Activated CD8-positive, alpha-beta memory T cell treated with anti-CD3 and anti-CD28 coated beads, Interleukin-2, amount 10 ng/mL, durations not matched to agents 7 days and 5 days (primary cell): ENCODE measurements at regions not wholly inside any gene's neighbourhood (a gene's known extent, or its start where the extent isn't known, plus 50 kb on each side); places are given as distances from the start of the nearest gene placed in this dataset.
A peak's percentile ranks its signal among the peaks of the same experiment; 100 is the strongest.

Experiments
- ATAC-seq: fragments of 150-1000 bp; cut with Tn5 transposase; one replicate; pipeline ENCODE4 v1.10.0; 2021; ENCODE audit warnings: moderate library complexity
- CTCF ChIA-PET: fragments of 350-600 bp; sonication (Branson Sonifier 250); formaldehyde crosslinking; loops from one replicate; lab custom pipeline; 2021; ENCODE audit warnings: antibody characterized with exemption; lab: Charles Lee
- DNase-seq: peaks from one replicate; pipeline ENCODE4 v3.0.0-alpha.2; 2020
- H3K27ac Mint-ChIP-seq: one replicate; pipeline ENCODE4 v1.8.0; 2021; ENCODE audit warnings: mild to moderate bottlenecking, mixed read lengths
- H3K27me3 Mint-ChIP-seq: one replicate; pipeline ENCODE4 v1.8.0; 2021; ENCODE audit warnings: mixed read lengths
- H3K36me3 Mint-ChIP-seq: one replicate; pipeline ENCODE4 v1.8.0; 2021; ENCODE audit warnings: mild to moderate bottlenecking, mixed read lengths
- H3K4me1 Mint-ChIP-seq: one replicate; pipeline ENCODE4 v1.8.0; 2021; ENCODE audit warnings: mixed read lengths
- H3K4me3 Mint-ChIP-seq: one replicate; pipeline ENCODE4 v1.8.0; 2021; ENCODE audit warnings: mild to moderate bottlenecking, moderate library complexity, mixed read lengths
- H3K9me3 Mint-ChIP-seq: one replicate; pipeline ENCODE4 v1.8.0; 2022; ENCODE audit warnings: low read depth, mixed read lengths

DNA sequence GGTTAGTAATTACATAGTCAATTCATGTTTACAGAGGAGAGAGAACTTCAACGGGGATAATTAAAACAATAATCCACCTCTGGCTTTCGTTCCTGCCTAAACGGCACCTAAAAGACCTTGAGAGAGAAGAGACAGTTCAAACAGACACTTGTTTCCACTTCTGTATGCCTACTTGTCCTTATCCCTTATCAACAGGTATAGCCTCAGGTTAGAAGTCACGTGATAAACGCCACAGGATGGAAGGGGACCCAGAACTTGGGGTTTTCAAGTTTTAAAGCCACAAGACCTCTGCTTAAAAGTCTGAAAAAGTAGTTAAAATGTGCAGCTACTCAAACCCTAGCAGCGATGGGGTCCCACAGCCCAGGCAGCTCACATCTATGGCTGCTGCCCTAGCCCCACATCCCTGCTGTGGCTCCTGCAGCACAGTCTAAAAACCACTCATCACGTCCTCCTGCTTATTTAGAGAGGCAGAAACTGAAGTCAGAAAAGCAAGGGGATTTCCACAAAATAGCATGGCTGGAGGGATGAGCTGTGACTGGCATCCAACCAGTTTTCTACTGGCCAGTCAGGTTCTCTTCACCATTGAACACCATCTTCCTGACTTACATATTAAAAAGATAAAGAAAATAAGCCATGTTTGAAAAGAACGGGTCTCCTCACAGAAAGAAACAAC lies 51.2 kb upstream of the SEC16B start:
- Mint-ChIP-seq H3K4me1 (no peaks in the 10 kb centered on the region), H3K27ac (no peak overlapping the region), H3K27me3 (no peaks in the 10 kb centered on the region), H3K36me3 (no peaks in the 10 kb centered on the region), H3K4me3 (no peak overlapping the region), H3K9me3 (no peaks in the 10 kb centered on the region)
- DNase-seq (no peak), ATAC-seq (no peak)
- CTCF ChIA-PET = no interaction called here

DNA sequence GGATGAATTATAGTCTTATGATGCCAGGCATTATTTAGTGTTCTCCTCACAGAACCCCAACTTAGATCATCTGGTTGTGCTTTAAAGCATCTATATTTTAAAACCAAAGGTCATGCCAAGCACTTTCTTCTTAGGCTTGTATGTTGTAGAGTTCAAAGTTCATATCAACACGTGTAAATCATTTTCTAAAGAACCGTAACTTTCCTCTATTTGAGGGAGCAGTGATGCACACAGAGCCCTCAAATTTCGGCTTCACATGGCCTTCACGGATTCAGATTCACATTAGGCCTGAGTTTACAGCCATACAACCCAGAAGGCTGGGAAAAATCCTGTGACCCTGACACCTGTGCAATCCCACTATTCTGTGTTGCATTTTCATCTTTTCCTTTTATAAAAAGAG lies 52.1 kb upstream of the SEC16B start:
- DNase-seq = no peak
- CTCF ChIA-PET = no interaction called here
- Mint-ChIP-seq H3K4me3 (no peak overlapping the region), H3K27me3 (no peaks in the 10 kb centered on the region), H3K4me1 (no peaks in the 10 kb centered on the region), H3K27ac (no peak overlapping the region), H3K36me3 (no peaks in the 10 kb centered on the region), H3K9me3 (no peaks in the 10 kb centered on the region)
- no peak for ATAC-seq

GRCh38 chr1:178023181-178023618 lies 53.3 kb upstream of the SEC16B start:
- no peaks in the 10 kb centered on the region for H3K27me3 Mint-ChIP-seq
- DNase-seq (no peak), ATAC-seq (no peak)
- H3K4me1 Mint-ChIP-seq = no peaks in the 10 kb centered on the region
- CTCF ChIA-PET = no interaction called here
- H3K36me3 Mint-ChIP-seq = no peaks in the 10 kb centered on the region
- H3K9me3 Mint-ChIP-seq = no peaks in the 10 kb centered on the region
- no peak overlapping the region for H3K4me3 Mint-ChIP-seq
- H3K27ac Mint-ChIP-seq = no peak overlapping the region

GRCh38 chr1:178024504-178024903 lies 54.6 kb upstream of the SEC16B start:
- CTCF ChIA-PET = no interaction called here
- no peak overlapping the region for H3K4me3 Mint-ChIP-seq
- H3K36me3 Mint-ChIP-seq = no peaks in the 10 kb centered on the region
- no peak overlapping the region for H3K27ac Mint-ChIP-seq
- DNase-seq (no peak), ATAC-seq (no peak)
- no peaks in the 10 kb centered on the region for H3K27me3 Mint-ChIP-seq
- H3K9me3 Mint-ChIP-seq = peaks cover 2% of the 10 kb centered on the region
- no peaks in the 10 kb centered on the region for H3K4me1 Mint-ChIP-seq

GRCh38 chr1:178025613-178026356 lies 55.9 kb upstream of the SEC16B start:
- Mint-ChIP-seq H3K36me3 (no peaks in the 10 kb centered on the region), H3K9me3 (peaks cover 2% of the 10 kb centered on the region), H3K27me3 (no peaks in the 10 kb centered on the region), H3K4me3 (no peak overlapping the region), H3K4me1 (no peaks in the 10 kb centered on the region), H3K27ac (no peak overlapping the region)
- CTCF ChIA-PET = no interaction called here
- DNase-seq (no peak), ATAC-seq (no peak)

GRCh38 chr1:178028841-178029481 lies 59.1 kb upstream of the SEC16B start:
- H3K27me3 Mint-ChIP-seq = no peaks in the 10 kb centered on the region
- no peak for ATAC-seq
- no peaks in the 10 kb centered on the region for H3K4me1 Mint-ChIP-seq
- no peak overlapping the region for H3K4me3 Mint-ChIP-seq
- peaks cover 2% of the 10 kb centered on the region for H3K9me3 Mint-ChIP-seq
- DNase-seq = no peak
- H3K36me3 Mint-ChIP-seq = no peaks in the 10 kb centered on the region
- H3K27ac Mint-ChIP-seq = no peak overlapping the region
- CTCF ChIA-PET = no interaction called here

GRCh38 chr1:178030467-178030866 lies 60.6 kb upstream of the SEC16B start:
- H3K9me3 Mint-ChIP-seq = peaks cover 2% of the 10 kb centered on the region

DNA sequence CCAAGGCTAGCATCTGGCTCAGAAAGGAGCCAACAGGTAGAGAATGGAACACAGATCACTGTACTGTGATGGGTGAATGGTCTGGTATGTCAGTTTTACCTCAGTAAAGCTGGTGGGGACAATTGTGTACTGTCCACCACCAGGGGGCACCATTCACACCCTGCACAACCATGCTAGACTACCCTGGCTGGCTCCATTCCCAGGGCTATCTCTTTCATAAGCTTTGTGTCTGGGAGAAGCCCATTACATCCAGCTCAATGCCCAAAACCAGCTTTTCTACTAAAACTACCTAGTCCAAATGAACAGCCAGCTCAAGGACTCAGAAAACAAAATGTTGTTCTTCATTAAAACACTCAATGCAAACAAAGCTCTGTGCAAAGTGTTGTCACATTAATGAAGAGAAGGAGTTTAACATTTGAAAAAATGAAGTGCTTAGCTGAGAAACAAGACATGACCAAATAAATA lies 62.0 kb upstream of the RASAL2 start:
- H3K4me1 Mint-ChIP-seq = no peaks in the 10 kb centered on the region
- peaks cover 5% of the 10 kb centered on the region for H3K9me3 Mint-ChIP-seq
- ATAC-seq = no peak
- no peak overlapping the region for H3K27ac Mint-ChIP-seq
- DNase-seq = peak; percentile 41
- CTCF ChIA-PET = no interaction called here
- H3K4me3 Mint-ChIP-seq = no peak overlapping the region
- peaks cover 2% of the 10 kb centered on the region for H3K27me3 Mint-ChIP-seq
- no peaks in the 10 kb centered on the region for H3K36me3 Mint-ChIP-seq

More at GRCh38 chr1:178030467-178030866, 60.6 kb upstream of the SEC16B start:
- CTCF ChIA-PET = no interaction called here
- Mint-ChIP-seq H3K4me3 (no peak overlapping the region), H3K27me3 (no peaks in the 10 kb centered on the region), H3K36me3 (no peaks in the 10 kb centered on the region), H3K4me1 (no peaks in the 10 kb centered on the region), H3K27ac (no peak overlapping the region)
- DNase-seq = no peak
- ATAC-seq = no peak

GRCh38 chr1:178033019-178033418 lies 60.9 kb upstream of the RASAL2 start:
- Mint-ChIP-seq H3K4me1 (no peaks in the 10 kb centered on the region), H3K9me3 (peaks cover 8% of the 10 kb centered on the region), H3K27me3 (peaks cover 4% of the 10 kb centered on the region), H3K27ac (no peak overlapping the region), H3K4me3 (no peak overlapping the region), H3K36me3 (no peaks in the 10 kb centered on the region)
- CTCF ChIA-PET = no interaction called here
- no peak for DNase-seq
- no peak for ATAC-seq

- Mint-ChIP-seq H3K36me3 (no peaks in the 10 kb centered on the region), H3K27ac (no peak overlapping the region), H3K27me3 (peaks cover 4% of the 10 kb centered on the region), H3K9me3 (peaks cover 6% of the 10 kb centered on the region), H3K4me1 (no peaks in the 10 kb centered on the region), H3K4me3 (no peak overlapping the region)
- DNase-seq = no peak
- CTCF ChIA-PET = no interaction called here
- no peak for ATAC-seq
Observed at GRCh38 chr1:178034676-178035075, 59.2 kb upstream of the RASAL2 start.

DNA sequence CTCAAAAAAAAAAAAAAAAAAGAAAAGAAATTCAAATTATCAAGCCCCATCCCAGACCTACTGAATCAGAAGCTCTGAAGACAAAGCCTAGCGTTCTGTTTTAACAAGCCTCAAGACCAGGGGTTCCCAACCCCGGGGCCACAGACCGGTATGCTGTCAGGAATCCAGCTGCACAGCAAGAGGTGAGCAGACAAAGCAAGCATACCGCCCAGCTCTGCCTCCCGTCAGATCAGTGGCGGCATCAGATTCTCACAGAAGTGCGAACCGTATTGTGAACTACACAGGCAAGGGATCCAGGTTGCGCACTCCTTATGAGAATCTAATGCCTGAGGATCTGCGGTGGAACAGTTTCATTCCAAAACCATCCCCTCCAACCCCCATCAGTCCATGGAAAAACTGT lies 57.8 kb upstream of the RASAL2 start:
- CTCF ChIA-PET = no interaction called here
- H3K36me3 Mint-ChIP-seq = no peaks in the 10 kb centered on the region
- no peaks in the 10 kb centered on the region for H3K4me1 Mint-ChIP-seq
- no peak overlapping the region for H3K27ac Mint-ChIP-seq
- no peak overlapping the region for H3K4me3 Mint-ChIP-seq
- peaks cover 6% of the 10 kb centered on the region for H3K9me3 Mint-ChIP-seq
- H3K27me3 Mint-ChIP-seq = peaks cover 4% of the 10 kb centered on the region
- no peak for DNase-seq
- no peak for ATAC-seq

DNA sequence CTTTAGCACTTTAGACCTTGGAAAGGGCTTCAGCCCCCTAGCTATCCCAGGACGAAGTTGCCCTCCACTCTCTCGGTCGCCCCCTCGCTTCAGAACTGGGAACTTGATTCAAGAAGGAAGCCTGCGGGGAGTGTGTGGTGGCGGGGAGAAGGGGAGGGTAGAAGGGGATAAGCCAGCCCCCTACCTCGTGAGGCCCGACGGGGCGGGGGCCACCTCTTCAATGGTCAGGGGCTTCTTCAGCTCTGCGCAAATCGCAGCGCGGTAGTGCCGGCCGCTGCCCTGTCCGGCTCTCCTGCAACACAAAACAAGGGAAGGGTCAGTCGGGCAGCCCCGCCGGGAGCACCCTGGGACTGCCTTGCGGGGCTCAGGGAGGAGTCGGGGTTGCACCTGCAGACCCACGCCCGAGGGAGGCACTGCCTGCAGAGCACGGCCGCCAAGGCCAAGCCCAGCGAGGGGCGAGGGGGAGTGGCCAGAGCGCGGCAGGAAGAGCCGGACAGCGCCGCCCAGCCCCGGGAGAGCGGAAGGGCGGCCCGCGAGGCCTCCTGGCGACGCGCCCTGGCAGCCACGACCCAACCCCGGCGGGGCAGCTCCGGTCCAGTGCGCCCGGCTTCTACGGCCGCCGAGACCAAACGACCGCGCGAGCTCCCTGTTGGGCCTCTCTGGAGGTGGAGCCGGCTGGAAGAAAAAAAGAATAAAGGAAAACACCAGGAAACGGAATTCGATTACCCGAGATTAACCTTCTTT lies 56.2 kb upstream of the RASAL2 start:
- Mint-ChIP-seq H3K9me3 (peaks cover 10% of the 10 kb centered on the region), H3K4me1 (no peaks in the 10 kb centered on the region), H3K27ac (no peak overlapping the region), H3K36me3 (no peaks in the 10 kb centered on the region), H3K27me3 (peaks cover 4% of the 10 kb centered on the region), H3K4me3 (no peak overlapping the region)
- no peak for DNase-seq
- ATAC-seq = no peak
- CTCF ChIA-PET = no interaction called here

DNA sequence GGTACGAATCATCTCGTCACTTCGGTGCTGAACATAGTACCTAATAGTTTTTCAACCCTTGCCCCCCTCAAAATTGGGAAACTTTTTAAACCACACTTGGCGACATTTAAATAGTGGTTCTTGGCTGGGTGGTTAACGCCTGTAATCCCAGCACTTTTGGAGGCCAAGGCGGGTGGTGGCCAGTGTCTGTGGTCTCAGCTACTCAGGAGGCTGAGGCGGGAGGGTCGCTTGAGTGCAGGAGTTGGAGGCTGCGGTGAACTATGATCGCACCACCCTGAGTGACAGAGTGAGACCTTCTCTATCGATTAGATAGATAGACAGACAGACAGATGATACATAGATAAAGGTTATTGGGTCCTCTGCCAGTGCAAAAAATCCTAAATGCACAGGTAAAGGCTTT lies 55.5 kb upstream of the RASAL2 start:
- DNase-seq (no peak), ATAC-seq (no peak)
- CTCF ChIA-PET = no interaction called here
- Mint-ChIP-seq H3K4me3 (no peak overlapping the region), H3K36me3 (no peaks in the 10 kb centered on the region), H3K27me3 (peaks cover 4% of the 10 kb centered on the region), H3K9me3 (peaks cover 10% of the 10 kb centered on the region), H3K27ac (no peak overlapping the region), H3K4me1 (no peaks in the 10 kb centered on the region)
